Naive thymus-derived CD4-positive, alpha-beta T cell (primary cell): ENCODE measurements at regions not wholly inside any gene's neighbourhood (a gene's known extent, or its start where the extent isn't known, plus 50 kb on each side); places are given as distances from the start of the nearest gene placed in this dataset.
A peak's percentile ranks its signal among the peaks of the same experiment; 100 is the strongest.
"Not testable (repeated sequence)": the region's sequence is repeated elsewhere in the genome, so short reads cannot be mapped to it uniquely, and the experiment has no call there.

ENCODE experiments used
- ATAC-seq: fragments of 150-1000 bp; cut with Tn5 transposase; 2 replicates; pipeline ENCODE4 v1.10.0; 2021; ENCODE audit warnings: mild to moderate bottlenecking, moderate library complexity
- CTCF ChIA-PET: fragments of 350-600 bp; sonication (Branson Sonifier 250); formaldehyde crosslinking; loops from one replicate; lab custom pipeline; 2021; ENCODE audit warnings: antibody characterized with exemption; lab: Charles Lee
- POLR2A ChIA-PET: fragments of 350-600 bp; sonication (Branson Sonifier 250); formaldehyde crosslinking; loops from one replicate; lab custom pipeline; 2021; ENCODE audit warnings: antibody characterized with exemption, inconsistent platforms; lab: Charles Lee
- DNase-seq, 9 donors: peaks; one replicate each; pipeline versions ENCODE4 v3.0.0 to v3.0.0-alpha.2; 2020 to 2022; ENCODE audit warnings: mixed read lengths in 1 of 9
- H3K27ac ChIP-seq: one replicate; pipeline ENCODE4 v1.7.0; 2013; ENCODE audit warnings: mild to moderate bottlenecking, low read depth, low read length, moderate library complexity
- H3K27me3 ChIP-seq, 2 donors: one replicate each; pipeline ENCODE4 v1.7.0; 2013; ENCODE audit warnings: low read length in 2 of 2, mild to moderate bottlenecking in 2 of 2, moderate library complexity in 2 of 2; ENCODE audit not compliant: control insufficient read depth in 2 of 2, insufficient read depth in 2 of 2
- H3K36me3 ChIP-seq, 3 experiments: 1 replicate in 2 of 3; 2 replicates in 1 of 3; pipeline ENCODE4 v1.7.0; 2013; ENCODE audit warnings: low read length in 3 of 3, mild to moderate bottlenecking in 3 of 3, moderate library complexity in 1 of 3; ENCODE audit not compliant: insufficient read depth in 3 of 3, control insufficient read depth in 2 of 3
- H3K4me1 ChIP-seq, 2 donors: one replicate each; pipeline ENCODE4 v1.7.0; 2013; ENCODE audit warnings: low read length in 2 of 2, mild to moderate bottlenecking in 2 of 2, moderate library complexity in 1 of 2; ENCODE audit not compliant: control insufficient read depth in 2 of 2, insufficient read depth in 2 of 2
- H3K4me3 ChIP-seq: 2 replicates; pipeline ENCODE4 v1.7.0; 2013; ENCODE audit warnings: mild to moderate bottlenecking, low read length
- H3K9me3 ChIP-seq, 3 experiments: 1 replicate in 2 of 3; 2 replicates in 1 of 3; pipeline ENCODE4 v1.7.0; 2013; ENCODE audit warnings: low read length in 3 of 3; ENCODE audit not compliant: control insufficient read depth in 2 of 3
- H3K27ac Mint-ChIP-seq, 9 donors: one replicate each; pipeline ENCODE4 v1.8.0; 2020 to 2022; ENCODE audit warnings: mixed read lengths in 9 of 9, mild to moderate bottlenecking in 8 of 9, moderate library complexity in 5 of 9, inconsistent platforms in 2 of 9
- H3K27me3 Mint-ChIP-seq, 5 donors: one replicate each; pipeline ENCODE4 v1.8.0; 2021 to 2022; ENCODE audit warnings: mixed read lengths in 5 of 5, mild to moderate bottlenecking in 1 of 5
- H3K36me3 Mint-ChIP-seq, 5 donors: one replicate each; pipeline ENCODE4 v1.8.0; 2020 to 2022; ENCODE audit warnings: mixed read lengths in 5 of 5, mild to moderate bottlenecking in 3 of 5, inconsistent platforms in 1 of 5
- H3K4me1 Mint-ChIP-seq, 7 donors: one replicate each; pipeline ENCODE4 v1.8.0; 2020 to 2022; ENCODE audit warnings: mixed read lengths in 7 of 7, mild to moderate bottlenecking in 3 of 7, inconsistent platforms in 1 of 7
- H3K4me3 Mint-ChIP-seq, 10 donors: one replicate each; pipeline ENCODE4 v1.8.0; 2020 to 2022; ENCODE audit warnings: mild to moderate bottlenecking in 10 of 10, mixed read lengths in 10 of 10, moderate library complexity in 6 of 10, inconsistent platforms in 2 of 10
- H3K9me3 Mint-ChIP-seq, 11 donors: one replicate each; pipeline ENCODE4 v1.8.0; 2020 to 2022; ENCODE audit warnings: mixed read lengths in 11 of 11, mild to moderate bottlenecking in 4 of 11, inconsistent platforms in 1 of 11, moderate library complexity in 1 of 11
- intact Hi-C, 2 donors: fragments of 100-400 bp; cut with micrococcal nuclease; formaldehyde crosslinking; loops; one replicate each; pipeline ENCODE4 v1.15.1; 2023

GRCh38 chr7:91492317-91492716, 228.1 kb downstream of the FZD1 start:
- ChIA-PET POLR2A (no interaction called here), CTCF (no interaction called here)
- H3K27me3 Mint-ChIP-seq, result no peaks in the 10 kb centered on the region
- Histone ChIP-seq H3K4me3 (no peak overlapping the region), H3K27ac (no peak overlapping the region), H3K36me3 (no peaks in the 10 kb centered on the region), H3K9me3 (no peaks in the 10 kb centered on the region), H3K27me3 (no peaks in the 10 kb centered on the region), H3K4me1 (no peaks in the 10 kb centered on the region)
- no peak overlapping the region for H3K4me3 Mint-ChIP-seq
- H3K27ac Mint-ChIP-seq, result no peak overlapping the region
- intact Hi-C loops, result no loop called here
- H3K4me1 Mint-ChIP-seq, result peaks cover 0 to 3% (median 0%) of the 10 kb centered on the region in 7 donors
- DNase-seq (no peak), ATAC-seq (no peak)
- H3K36me3 Mint-ChIP-seq, result no peaks in the 10 kb centered on the region
- H3K9me3 Mint-ChIP-seq, result peaks cover 0 to 40% (median 7%) of the 10 kb centered on the region in 11 donors

GRCh38 chr7:91492773-91493172, 228.5 kb downstream of the FZD1 start:
- H3K4me1 ChIP-seq, result no peaks in the 10 kb centered on the region
- no peaks in the 10 kb centered on the region for H3K27me3 ChIP-seq
- Mint-ChIP-seq H3K27me3 (no peaks in the 10 kb centered on the region), H3K36me3 (no peaks in the 10 kb centered on the region), H3K4me3 (no peak overlapping the region), H3K27ac (no peak overlapping the region), H3K9me3 (peaks cover 0 to 36% (median 9%) of the 10 kb centered on the region in 11 donors), H3K4me1 (peaks cover 0 to 3% (median 0%) of the 10 kb centered on the region in 7 donors)
- DNase-seq (no peak), ATAC-seq (no peak)
- H3K36me3 ChIP-seq, result no peaks in the 10 kb centered on the region
- intact Hi-C loops, result no loop called here
- H3K4me3 ChIP-seq, result no peak overlapping the region
- no peaks in the 10 kb centered on the region for H3K9me3 ChIP-seq
- no peak overlapping the region for H3K27ac ChIP-seq
- ChIA-PET CTCF (interaction anchor here (0.5 kb wide), 1 partner anchor 19 kb away, joined by 6 read pairs; no protein-coding TSS in a partner anchor), POLR2A (no interaction called here)

GRCh38 chr7:91494450-91494849, 230.2 kb downstream of the FZD1 start:
- Histone ChIP-seq H3K36me3 (no peaks in the 10 kb centered on the region), H3K4me1 (no peaks in the 10 kb centered on the region), H3K4me3 (no peak overlapping the region), H3K27ac (no peak overlapping the region), H3K9me3 (no peaks in the 10 kb centered on the region), H3K27me3 (no peaks in the 10 kb centered on the region)
- H3K9me3 Mint-ChIP-seq, result peaks cover 0 to 48% (median 15%) of the 10 kb centered on the region in 11 donors
- no peaks in the 10 kb centered on the region for H3K36me3 Mint-ChIP-seq
- H3K27me3 Mint-ChIP-seq, result no peaks in the 10 kb centered on the region
- ChIA-PET CTCF (no interaction called here), POLR2A (no interaction called here)
- no peak for DNase-seq
- no peaks in the 10 kb centered on the region for H3K4me1 Mint-ChIP-seq
- intact Hi-C loops, result no loop called here
- no peak overlapping the region for H3K4me3 Mint-ChIP-seq
- ATAC-seq, result no peak
- no peak overlapping the region for H3K27ac Mint-ChIP-seq

GRCh38 chr7:91496251-91496820, 232.1 kb downstream of the FZD1 start:
- no peaks in the 10 kb centered on the region for H3K36me3 Mint-ChIP-seq
- no peaks in the 10 kb centered on the region for H3K27me3 ChIP-seq
- H3K4me3 ChIP-seq, result no peak overlapping the region
- H3K9me3 Mint-ChIP-seq, result peaks cover 0 to 52% (median 14%) of the 10 kb centered on the region in 11 donors
- CTCF ChIA-PET, result no interaction called here
- peak; percentile 63 for ATAC-seq
- H3K9me3 ChIP-seq, result no peaks in the 10 kb centered on the region
- no peaks in the 10 kb centered on the region for H3K4me1 Mint-ChIP-seq
- no peak for DNase-seq
- H3K36me3 ChIP-seq, result no peaks in the 10 kb centered on the region
- POLR2A ChIA-PET, result no interaction called here
- no peak overlapping the region for H3K27ac ChIP-seq
- no peak overlapping the region for H3K4me3 Mint-ChIP-seq
- H3K27ac Mint-ChIP-seq, result no peak overlapping the region
- intact Hi-C loops, result no loop called here
- H3K4me1 ChIP-seq, result no peaks in the 10 kb centered on the region
- H3K27me3 Mint-ChIP-seq, result no peaks in the 10 kb centered on the region

DNA sequence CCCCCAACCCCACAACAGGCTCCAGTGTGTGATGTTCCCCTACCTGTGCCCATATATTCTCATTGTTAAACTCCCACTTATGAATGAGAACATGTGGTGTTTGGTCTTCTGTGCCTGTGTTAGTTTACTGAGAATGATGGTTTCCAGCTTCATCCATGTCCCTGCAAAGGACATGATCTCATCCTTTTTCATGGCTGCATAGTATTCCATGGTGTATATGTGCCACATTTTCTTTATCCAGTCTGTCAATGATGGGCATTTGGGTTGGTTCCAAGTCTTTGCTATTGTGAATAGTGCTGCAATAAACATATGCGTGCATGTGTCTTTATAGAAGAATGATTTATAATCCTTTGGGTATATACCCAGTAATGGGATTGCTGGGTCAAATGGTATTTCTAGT, 233.0 kb downstream of the FZD1 start:
- intact Hi-C loops, POLR2A ChIA-PET, H3K4me3 ChIP-seq: not testable (repeated sequence)

DNA sequence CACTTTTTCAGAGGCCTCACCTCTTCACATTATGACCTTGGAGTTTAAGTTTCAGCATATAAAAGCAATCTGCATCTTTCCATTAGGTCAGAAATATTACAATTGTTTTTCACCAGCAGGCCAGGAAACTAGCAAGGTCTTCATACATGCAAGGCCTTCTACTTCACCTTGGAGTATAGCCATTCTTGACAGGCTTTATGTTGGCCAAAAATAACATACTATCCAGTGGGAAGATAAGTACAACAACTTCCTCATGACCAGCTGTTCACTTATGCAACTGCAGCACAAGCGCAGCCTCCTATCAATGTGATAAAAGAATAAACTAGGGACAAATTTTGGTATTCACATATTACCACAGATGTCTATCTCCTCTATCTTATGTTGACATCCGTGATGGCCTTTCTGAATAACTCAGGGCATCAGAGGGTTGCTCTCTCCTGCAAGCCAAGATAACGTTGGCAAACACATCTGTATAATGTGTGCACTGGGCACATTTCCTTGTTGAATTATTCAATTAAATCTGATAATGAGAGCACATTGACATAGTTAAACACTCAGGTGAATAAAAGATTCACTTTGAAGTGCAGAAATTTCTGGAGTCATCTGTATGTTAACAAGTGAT, 239.8 kb downstream of the FZD1 start:
- intact Hi-C loops, result no loop called here
- peak; percentile 34 for ATAC-seq
- POLR2A ChIA-PET, result no interaction called here
- H3K27ac ChIP-seq, result no peak overlapping the region
- no peaks in the 10 kb centered on the region for H3K36me3 ChIP-seq
- CTCF ChIA-PET, result no interaction called here
- peaks cover 0 to 11% (median 0%) of the 10 kb centered on the region in 5 donors for H3K27me3 Mint-ChIP-seq
- peaks cover 0 to 52% (median 6%) of the 10 kb centered on the region in 11 donors for H3K9me3 Mint-ChIP-seq
- no peaks in the 10 kb centered on the region for H3K36me3 Mint-ChIP-seq
- no peaks in the 10 kb centered on the region for H3K9me3 ChIP-seq
- no peak overlapping the region for H3K4me3 ChIP-seq
- DNase-seq, result no peak
- H3K4me3 Mint-ChIP-seq, result no peak overlapping the region
- no peak overlapping the region for H3K27ac Mint-ChIP-seq
- H3K4me1 Mint-ChIP-seq, result no peaks in the 10 kb centered on the region
- no peaks in the 10 kb centered on the region for H3K27me3 ChIP-seq
- H3K4me1 ChIP-seq, result no peaks in the 10 kb centered on the region

More for the DNA sequence above, 233.0 kb downstream of the FZD1 start:
- H3K4me3 Mint-ChIP-seq, H3K27me3 Mint-ChIP-seq, DNase-seq, H3K36me3 ChIP-seq, H3K4me1 Mint-ChIP-seq, H3K27ac ChIP-seq, CTCF ChIA-PET, ATAC-seq, H3K4me1 ChIP-seq, H3K27ac Mint-ChIP-seq, H3K36me3 Mint-ChIP-seq, H3K9me3 ChIP-seq, H3K27me3 ChIP-seq: not testable (repeated sequence)
- peaks cover 0 to 58% (median 14%) of the 10 kb centered on the region in 11 donors for H3K9me3 Mint-ChIP-seq

GRCh38 chr7:91504919-91505318, 240.7 kb downstream of the FZD1 start:
- no peak overlapping the region for H3K4me3 ChIP-seq
- H3K9me3 Mint-ChIP-seq, result peaks cover 0 to 46% (median 6%) of the 10 kb centered on the region in 11 donors
- H3K27ac Mint-ChIP-seq, result no peak overlapping the region
- no peaks in the 10 kb centered on the region for H3K36me3 Mint-ChIP-seq
- H3K4me3 Mint-ChIP-seq, result no peak overlapping the region
- H3K9me3 ChIP-seq, result no peaks in the 10 kb centered on the region
- CTCF ChIA-PET, result interaction anchor here (0.6 kb wide), 1 partner anchor 102 kb away, joined by 3 read pairs; no protein-coding TSS in a partner anchor
- H3K27me3 ChIP-seq, result no peaks in the 10 kb centered on the region
- intact Hi-C loops, result no loop called here
- no peak overlapping the region for H3K27ac ChIP-seq
- no peaks in the 10 kb centered on the region for H3K4me1 ChIP-seq
- no peaks in the 10 kb centered on the region for H3K4me1 Mint-ChIP-seq
- POLR2A ChIA-PET, result no interaction called here
- H3K36me3 ChIP-seq, result no peaks in the 10 kb centered on the region
- DNase-seq (no peak), ATAC-seq (no peak)
- peaks cover 0 to 11% (median 0%) of the 10 kb centered on the region in 5 donors for H3K27me3 Mint-ChIP-seq
